GM18498 (cell line): ENCODE measurements at regions not wholly inside any gene's neighbourhood (a gene's known extent, or its start where the extent isn't known, plus 50 kb on each side); places are given as distances from the start of the nearest gene placed in this dataset.
"Not testable (repeated sequence)": the region's sequence is repeated elsewhere in the genome, so short reads cannot be mapped to it uniquely, and the experiment has no call there.

Experiments
- ATAC-seq: cut with Tn5 transposase; IDR thresholded peaks from one replicate; pipeline ENCODE4 v1.9.1; 2021; ENCODE audit warnings: mild to moderate bottlenecking, moderate library complexity; ENCODE audit not compliant: unreplicated experiment

DNA sequence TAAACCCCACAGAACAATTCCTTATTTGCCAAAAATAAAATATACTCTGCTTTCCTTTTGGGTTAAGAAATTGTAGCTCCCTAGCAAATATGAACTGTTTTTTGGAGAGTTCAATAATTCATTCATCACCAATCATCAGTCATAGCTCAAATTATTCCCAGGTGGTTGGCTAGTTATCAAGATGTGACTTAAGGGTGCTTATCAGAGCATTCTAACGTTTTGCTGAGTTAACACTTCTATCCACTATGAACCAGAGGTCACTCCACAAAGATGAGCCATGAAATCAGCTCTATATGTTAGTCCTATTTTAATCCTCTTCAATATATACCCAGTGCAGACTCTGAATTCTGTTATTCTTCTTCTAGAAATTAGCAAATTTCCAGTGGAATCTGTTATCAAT lies 379.1 kb downstream of the TENT5A start:
- ATAC-seq = no peak

DNA sequence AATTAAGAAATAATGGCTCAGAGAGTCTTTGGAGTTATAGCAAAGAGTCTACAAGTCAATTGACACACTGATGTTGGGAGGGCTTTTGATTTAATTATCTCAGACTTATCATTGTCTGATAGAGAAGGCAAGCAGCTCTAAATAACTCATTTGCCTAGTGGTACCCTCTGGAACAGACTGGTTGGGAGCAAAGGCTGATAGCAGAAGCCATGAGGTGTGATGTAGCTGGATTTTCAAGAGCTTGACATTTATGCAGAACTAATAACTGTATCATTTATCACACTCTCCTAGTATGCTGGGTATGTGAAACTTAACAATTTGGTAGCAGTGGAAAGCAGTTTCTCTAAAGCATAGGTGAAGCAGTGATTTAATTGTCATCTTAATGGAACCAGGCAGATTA lies 380.6 kb downstream of the TENT5A start:
- ATAC-seq = no peak

DNA sequence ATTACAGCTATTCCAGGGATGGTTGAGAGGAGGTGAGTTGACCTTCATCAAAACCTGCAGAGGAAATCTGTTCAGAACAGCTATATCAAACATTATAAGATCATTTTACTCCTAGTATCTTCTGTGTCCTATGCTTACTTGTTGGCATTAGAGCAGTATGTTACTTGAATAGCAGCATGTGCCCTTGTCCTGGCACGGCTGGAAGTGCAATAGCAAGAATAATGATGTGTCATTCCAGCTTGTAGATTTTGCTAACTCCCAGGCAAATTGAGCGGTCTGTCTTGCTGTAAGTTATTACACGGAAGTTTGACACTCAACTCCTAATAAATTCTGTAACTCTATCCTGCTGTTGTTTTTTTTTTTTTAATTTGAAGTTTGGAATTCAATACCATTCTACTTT lies 385.5 kb downstream of the TENT5A start:
- ATAC-seq = no peak

DNA sequence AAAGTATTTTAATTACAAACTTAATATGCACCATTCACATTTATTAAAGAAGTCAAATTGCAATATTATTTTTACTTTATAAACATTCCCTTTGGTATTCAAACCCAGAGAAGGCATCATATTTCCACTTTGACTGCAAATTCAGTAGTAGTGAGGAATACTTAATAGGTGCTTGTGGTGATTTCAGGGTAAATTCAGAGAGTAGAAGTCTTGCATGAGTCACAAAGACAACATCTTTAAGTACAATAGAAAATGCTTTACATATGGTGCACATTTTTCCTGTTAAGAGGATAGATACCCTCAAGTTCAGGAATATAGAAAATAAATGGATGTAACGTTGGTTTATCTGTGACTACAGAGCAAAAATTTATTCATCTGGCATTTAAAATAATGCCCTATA lies 390.2 kb downstream of the TENT5A start:
- no peak for ATAC-seq

DNA sequence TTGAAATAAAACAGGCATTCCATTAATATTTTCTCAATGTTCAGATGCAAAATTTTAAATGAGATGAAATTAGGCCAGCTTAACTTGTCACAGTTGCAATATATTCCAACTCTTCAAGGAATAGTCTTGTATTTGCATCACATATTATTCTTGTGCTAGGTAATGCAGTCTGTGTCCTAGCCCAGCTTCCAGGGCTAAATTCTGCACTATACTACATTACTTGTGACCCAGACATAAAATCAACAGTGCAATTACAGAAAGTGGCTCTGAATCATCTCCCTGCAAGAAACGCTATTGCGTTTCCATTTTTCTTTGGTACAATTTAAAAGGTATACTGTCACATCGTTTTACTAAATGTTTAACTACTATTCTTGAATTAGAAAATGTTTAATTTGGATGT lies 399.2 kb downstream of the TENT5A start:
- ATAC-seq = no peak

DNA sequence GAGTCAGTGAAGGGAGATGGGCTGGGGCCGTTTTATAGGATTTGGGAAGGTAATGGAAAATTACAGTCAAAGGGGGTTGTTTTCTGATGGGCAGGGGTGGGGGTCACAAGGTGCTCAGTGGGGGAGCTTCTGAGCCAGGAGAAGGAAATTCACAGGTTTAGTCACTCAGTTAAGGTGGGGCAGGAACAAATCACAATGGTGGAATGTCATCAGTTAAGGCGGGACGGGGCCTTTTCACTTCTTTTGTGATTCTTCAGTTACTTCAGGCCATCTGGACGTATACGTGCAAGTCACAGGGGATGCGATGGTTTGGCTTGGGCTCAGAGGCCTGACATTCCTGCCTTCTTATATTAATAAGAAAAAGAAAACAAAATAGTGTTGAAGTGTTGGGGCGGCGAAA lies 408.5 kb downstream of the TENT5A start:
- ATAC-seq = not testable (repeated sequence)

DNA sequence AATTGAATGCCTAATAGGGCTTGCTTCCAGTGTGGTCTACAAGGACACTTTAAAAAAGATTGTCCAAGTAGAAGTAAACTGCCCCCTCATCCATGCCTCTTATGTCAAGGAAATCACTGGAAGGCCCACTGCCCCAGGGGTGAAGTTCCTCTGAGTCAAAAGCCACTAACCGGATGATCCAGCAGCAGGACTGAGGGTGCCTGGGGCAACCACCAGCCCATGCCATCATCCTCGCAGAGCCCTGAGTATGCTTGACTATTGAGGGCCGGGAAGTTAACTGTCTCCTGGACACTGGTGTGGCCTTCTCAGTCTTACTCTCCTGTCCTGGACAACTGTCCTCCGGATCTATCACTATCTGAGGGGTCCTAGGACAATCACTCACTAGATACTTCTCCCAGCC lies 411.5 kb downstream of the TENT5A start:
- no peak for ATAC-seq

DNA sequence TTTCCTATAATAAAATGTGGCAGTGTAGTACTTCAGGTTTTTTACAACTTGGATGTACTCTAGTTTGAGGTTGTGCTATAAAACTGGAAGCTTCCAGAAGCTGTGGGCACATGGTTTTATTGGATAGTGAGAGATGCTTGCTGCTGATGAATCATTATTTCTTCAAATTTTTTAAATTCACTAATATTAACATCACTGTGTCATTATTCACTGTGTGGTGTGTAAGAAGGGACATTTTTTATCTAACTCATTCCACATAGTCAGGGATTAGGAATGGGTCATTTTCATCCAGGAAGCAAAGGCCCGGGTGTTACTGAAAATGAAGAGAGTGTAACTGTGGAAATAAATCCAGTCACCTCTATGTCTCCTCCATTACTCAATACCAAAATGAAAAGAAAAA lies 421.0 kb downstream of the TENT5A start:
- ATAC-seq = no peak

DNA sequence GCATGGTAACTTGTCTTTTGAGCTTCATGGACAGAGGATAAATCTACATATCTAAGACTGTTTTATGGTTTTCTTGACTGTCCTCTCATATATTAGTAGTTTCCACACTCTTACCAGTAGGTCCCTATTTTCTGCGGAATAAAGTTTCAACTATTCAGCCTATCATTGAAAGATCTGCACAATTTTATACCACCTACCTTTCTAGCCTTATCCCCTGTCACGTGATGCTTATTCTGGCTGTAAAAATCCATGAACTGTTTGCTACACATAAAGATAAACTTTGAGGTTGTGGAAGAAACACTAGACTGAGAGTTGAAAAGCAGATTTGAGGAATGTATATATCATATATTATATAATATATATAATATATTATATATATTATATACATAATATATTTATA lies 423.8 kb downstream of the TENT5A start:
- ATAC-seq = no peak

DNA sequence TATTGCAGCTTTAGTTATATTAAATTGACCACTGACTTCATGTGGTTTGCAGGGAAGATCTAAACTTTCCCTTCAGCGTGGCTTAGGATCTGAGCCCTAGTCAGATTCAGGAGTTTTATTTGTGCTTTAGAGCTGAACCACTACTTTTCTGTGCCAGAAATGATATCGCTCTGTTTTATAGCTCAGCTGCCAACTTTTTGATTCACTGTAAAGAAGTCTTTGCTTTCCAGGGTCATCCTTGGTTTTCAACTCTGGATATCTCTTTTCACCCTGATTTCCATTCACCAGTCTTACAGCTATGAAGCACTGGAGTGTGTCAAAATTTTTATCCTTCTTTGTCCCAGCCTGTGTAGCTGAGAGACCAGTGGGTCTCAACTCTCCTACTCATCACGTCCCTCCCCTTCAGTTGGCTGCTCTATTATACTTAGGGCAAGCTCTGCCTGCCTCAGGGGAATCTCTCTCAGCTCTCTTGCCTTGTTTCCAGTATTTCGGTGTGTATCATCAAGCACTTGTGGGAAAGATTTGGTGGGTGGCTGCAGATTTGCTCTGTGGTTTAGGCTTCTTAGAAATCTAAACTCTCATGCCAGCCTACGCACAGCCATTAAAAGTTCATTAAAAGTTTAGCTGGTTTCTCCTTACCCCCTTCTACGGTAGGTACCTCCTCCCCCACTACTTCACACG lies 425.5 kb downstream of the TENT5A start:
- no peak for ATAC-seq

DNA sequence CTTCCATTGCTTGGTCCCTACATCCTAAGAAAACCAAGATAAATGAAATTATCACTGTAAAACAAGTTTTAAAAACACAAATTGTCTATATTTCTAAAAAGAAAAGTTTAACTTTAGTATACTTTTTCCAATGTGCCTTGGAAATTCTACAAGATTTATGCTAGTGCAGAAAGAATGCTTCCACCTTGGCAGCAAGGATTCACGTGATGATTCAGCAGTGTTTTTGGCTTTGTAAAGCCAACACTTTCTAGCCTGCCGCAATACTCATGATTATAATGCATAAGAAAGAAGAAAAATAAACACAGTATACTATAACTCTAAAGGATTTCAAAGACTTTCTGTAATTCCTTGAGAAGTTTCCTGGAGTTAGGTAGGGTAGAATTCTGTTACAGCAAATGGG lies 442.7 kb downstream of the TENT5A start:
- no peak for ATAC-seq

DNA sequence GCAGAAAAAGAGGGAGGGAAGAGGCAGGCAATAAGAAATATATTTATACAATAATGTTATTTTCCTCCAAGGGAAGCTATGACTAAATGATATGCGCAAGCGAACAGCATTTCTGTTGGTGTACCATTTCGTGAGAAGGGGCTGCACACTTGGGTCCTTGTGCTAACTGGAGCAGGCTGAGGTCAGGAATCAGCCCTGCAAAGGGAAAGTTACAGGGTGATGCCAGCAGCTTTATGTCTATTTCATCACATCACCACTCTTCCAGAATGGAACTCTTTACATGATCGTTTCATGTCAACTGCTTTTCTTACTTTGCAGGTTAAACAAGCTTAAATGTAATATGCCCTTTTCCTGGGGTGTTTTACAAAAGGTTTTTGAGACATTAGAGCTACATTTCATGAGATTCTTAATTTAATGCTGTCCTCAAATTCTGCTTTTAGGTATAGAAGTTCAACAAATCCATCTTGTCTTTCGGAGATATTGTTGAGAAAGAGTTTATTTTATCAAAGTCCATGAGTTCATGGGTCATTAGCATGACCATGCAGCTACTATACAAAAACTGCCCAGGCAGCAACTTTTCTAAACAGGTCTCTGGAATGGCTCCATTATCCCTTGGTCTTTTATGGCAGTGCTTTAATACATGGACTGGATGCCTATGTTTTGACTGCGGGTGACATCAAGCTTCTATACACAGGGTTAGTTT lies 443.8 kb downstream of the TENT5A start:
- no peak for ATAC-seq

DNA sequence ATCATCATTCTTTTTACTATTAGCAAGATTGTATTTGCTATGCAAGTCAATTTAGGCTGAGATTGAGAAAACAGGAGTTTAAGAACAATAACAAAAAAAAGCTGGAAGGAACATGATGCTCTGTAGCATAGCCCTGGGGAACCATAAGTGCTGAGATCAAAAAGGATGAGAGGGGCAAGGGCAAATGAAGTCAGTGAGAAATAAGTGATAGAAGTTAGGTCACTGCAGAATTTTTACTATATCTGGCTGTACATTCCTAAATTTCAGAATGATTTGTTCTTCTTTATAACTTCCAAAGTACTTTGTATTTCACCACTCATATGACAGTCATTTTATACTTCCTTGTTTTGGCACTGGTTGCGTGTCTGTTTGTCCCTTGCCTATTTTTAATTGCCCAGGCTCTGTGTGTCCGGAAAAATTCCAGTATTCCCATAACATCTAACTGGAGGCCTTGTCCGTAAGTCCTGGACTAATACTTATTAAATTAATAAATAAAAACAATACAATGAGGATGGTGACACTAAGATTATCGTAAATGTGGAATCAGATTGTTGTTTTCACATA lies 444.7 kb downstream of the TENT5A start:
- ATAC-seq = no peak

DNA sequence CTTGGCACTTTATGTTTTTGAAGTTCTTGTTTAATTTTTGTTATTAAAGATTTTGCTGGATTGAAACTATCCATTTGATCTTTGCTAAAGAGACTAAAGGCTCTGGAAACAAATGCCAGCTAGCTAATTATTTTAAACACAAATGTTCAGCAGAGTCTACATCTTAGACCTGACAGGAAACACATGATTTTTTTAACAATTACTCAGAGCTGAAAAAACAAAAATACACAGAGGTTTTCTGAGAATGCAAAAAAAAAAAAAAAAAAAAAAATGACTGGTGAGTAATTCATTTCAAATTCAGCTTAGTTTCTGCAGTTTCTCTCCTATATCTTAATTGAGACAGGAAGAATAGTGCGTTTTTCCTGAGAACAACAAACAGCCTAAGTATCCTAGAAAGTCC lies 448.0 kb downstream of the TENT5A start:
- no peak for ATAC-seq

DNA sequence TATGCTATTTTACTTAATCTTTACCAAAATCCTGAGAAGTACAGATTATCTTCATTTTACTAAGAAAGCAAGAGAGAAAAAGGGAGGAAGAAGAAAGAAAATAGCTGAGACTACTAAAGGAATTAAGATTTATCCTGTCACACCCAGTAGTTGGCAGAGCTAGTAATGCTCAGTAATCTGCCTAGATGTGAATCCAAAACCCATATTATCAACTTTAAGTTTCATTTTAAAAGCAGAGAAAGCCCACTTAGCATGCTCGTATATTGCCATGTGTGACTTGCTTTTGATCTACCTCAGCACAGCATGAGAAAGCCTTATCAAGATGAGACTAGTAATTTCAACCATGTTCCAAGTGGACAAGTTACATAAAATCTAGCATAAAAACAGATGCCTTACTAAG lies 451.5 kb downstream of the TENT5A start:
- ATAC-seq = no peak

DNA sequence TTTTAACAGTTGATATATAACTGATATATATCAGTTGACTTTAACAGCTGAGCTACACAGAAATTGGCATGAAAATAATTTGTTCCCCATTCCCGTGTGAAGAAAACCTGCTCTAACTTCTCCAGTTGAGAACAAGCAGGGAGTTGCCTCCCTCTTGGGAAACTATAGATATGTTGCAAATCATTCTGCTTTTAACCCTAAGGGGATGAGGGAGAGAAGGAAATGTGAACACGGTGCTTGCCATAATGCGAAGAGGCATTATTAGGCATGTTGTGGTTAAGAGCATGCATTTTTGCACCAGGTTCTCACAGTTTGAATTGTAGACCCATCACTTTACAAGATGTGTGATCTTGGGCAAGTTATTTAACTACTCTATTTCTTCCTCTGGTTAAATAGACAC lies 453.7 kb downstream of the TENT5A start:
- ATAC-seq = no peak

DNA sequence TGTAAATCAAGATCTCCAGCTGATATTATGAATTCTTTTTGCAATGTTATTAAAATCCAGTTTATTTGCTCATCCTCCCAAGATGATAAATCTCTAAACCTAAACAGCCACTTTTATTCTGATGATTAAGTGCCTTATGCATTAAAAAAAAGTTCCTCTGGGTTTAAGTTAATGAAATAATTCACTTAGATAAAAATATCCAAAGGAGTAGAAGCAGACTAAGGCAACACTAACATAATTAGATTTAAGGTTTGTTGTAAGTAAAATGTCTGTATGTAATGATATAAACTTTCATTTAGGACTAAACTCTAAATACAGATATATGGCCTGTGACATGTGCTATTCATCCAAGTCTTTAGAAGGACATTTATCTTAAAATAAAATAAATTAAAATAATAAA lies 457.2 kb downstream of the TENT5A start:
- no peak for ATAC-seq

DNA sequence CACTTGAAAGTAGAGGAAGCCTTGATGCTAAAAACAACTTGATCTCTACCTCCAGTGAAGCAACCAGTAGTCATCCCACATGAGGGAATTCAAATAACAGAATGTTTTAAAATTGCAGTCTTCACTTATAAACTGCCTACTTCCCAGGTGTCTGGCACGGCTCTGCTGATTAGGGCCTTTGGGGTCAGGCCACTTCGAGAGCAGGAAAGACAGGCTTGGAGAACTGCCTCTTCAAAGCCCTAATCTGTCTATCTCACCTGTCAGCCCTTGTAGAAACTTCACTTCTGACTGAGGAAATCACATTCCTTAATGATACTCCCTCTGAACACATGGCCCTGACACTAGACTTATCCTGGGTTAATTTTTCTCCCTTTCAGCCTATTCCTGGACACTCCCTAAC lies 458.6 kb downstream of the TENT5A start:
- ATAC-seq = no peak

DNA sequence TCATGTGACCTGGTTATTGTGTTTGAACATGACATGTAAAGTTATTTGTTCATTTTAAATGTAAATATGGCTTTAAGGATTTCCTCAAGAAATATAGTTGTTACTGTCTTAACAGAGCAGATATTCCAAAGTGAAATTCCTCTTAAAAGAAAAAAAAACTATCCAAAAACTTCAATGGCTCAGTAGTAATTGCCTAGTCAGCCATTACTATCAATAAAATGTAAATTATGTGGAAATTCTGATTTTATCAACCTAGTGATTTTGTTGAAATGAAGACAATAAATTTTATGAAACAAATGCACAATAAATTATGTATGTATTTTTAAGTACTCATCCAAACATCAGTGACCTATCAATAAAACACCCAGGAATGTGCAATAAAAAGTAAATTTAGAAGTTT lies 463.3 kb downstream of the TENT5A start:
- no peak for ATAC-seq

DNA sequence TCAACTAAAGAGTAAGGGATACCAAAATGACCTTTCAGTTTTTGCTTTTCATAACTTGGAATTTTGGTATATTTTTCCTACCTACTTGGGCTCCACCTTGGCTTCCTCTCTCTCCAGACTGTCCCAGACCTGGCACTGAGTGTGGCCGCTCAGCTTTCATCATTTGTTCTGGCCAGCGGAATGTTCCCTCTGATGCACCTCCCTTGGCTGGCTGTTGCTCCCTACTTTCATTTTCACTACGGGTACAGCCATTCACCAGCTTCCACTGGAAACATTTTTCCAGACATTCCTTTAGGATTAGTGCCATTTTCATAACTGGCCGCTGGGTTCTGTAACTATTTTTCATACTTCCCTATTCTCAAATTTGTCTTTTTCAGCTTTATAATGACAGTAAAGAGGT lies 487.4 kb downstream of the TENT5A start:
- no peak for ATAC-seq

DNA sequence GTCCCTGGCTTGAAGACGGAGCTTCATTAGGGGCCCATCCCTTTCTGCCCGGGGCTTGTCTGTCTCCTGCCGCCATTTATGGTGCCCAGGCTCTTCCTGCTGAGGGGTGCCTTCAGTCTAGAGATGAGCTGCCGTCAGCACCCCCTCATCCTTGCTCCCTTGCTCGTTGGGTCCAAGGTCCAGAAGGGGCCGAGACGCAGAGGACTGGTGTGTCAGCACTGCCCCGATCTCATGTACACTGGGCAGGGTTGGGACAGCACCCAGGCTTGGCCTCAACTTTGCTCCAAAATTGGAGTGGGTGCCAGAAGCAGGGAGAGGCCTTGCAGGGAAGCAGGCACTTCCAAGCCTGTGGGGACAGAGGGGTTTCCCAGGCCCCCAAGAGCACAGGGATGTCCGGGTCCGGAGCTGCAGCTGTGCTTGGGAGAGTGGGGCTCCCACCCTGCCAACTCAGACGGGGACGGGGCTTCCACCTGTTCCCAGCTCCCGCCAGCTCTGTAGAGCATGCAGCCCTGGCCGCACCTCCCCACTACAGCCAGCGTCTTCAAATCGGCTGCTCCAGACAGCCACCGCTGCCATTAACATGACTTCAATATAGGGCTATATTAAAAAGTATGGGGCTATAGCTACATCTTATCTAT lies 488.8 kb downstream of the TENT5A start:
- ATAC-seq = no peak

DNA sequence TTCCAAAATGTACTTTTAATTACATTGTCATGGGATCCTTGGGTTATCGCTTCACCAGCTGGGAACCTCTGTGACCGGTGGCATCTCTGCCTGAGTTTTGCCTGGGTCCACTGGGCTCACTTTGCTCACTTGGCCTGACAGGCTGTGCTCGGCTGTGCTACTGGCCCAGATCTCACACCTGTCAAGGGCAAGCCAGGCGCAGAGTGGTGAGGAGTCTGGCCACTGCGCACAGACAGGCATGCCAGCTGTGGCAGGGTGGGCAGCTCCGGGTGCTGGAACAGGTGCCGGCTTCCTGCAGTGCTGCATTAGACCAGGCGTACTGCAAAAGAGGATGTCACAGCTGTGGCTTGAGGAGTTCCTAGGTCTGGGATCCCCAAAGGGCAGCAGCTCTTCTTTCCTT lies 489.8 kb downstream of the TENT5A start:
- no peak for ATAC-seq
